Tibial nerve (tissue), 3 donors: ENCODE measurements at regions not wholly inside any gene's neighbourhood (a gene's known extent, or its start where the extent isn't known, plus 50 kb on each side); places are given as distances from the start of the nearest gene placed in this dataset.

ENCODE experiments used
- CTCF ChIP-seq, 5 experiments: fragments of 200-600 bp in 3 of 5; fragments of 450-650 bp in 2 of 5; sonication (generic) in 3 of 5; IDR thresholded peaks; one replicate each; pipeline ENCODE4 v1.5.1; 2016 to 2019; ENCODE audit warnings: antibody characterized with exemption in 5 of 5, mild to moderate bottlenecking in 3 of 5, moderate library complexity in 2 of 5
- POLR2A ChIP-seq, 2 donors: fragments of 450-650 bp; IDR thresholded peaks; one replicate each; pipeline ENCODE4 v1.6.1; 2017; ENCODE audit warnings: antibody characterized with exemption in 2 of 2, mild to moderate bottlenecking in 2 of 2, moderate library complexity in 2 of 2

GRCh38 chr18:8484951-8485350 lies 124.3 kb upstream of the RAB12 start:
- TF ChIP-seq POLR2A (IDR thresholded peaks at IDR 0.05) = no peak
- TF ChIP-seq CTCF (IDR thresholded peaks at IDR 0.05) = no peak
